ENCODE measurements at regions not wholly inside any gene's neighbourhood (a gene's known extent, or its start where the extent isn't known, plus 50 kb on each side); places are given as distances from the start of the nearest gene placed in this dataset.
"Not testable (repeated sequence)": the region's sequence is repeated elsewhere in the genome, so short reads cannot be mapped to it uniquely, and the experiment has no call there.

DNA sequence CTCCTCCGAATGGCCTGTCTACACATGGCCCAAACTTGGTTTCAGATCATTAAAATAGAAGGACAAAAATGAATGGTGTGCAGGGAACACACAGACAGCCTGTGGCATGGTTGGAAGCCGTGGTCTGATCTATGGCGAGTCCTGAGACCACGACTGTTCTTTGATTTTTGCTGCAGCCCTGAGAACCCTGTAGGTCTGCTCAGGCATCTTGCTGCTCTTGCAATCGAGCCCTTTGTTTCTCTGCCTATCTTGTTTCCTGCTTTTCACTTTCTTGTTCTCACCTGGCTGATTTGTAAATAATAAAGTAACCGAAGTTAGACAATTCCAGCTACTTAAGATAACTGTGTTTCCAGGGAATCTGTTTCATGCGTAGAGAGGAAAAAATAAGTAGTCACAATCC is 54.1 kb upstream of the NBPF9 start:
- DNase-seq (ENCODE audit: extremely low read depth in 1 of 2, low read depth in 1 of 2): not testable (repeated sequence)

DNA sequence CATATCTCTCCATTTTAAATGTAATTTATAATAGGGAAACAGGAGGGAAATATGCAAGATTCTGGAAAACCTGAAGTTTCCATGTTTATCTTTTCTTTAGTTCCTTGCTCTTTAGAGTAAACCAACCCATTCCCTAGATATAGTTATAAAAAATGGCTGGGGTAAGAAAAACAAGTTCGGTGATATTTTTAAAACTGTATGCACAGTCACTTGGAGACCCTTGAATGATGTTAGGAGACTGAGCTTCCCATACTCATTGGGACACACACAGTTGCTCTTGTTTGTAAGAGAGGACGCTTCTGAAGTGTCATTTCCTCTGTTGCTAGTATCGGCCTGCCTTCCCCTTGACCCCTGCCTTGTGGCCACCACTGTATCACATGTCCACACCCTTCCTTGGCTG is 55.0 kb upstream of the NBPF9 start:
- DNase-seq (ENCODE audit: extremely low read depth in 1 of 2, low read depth in 1 of 2): not testable (repeated sequence)

DNA sequence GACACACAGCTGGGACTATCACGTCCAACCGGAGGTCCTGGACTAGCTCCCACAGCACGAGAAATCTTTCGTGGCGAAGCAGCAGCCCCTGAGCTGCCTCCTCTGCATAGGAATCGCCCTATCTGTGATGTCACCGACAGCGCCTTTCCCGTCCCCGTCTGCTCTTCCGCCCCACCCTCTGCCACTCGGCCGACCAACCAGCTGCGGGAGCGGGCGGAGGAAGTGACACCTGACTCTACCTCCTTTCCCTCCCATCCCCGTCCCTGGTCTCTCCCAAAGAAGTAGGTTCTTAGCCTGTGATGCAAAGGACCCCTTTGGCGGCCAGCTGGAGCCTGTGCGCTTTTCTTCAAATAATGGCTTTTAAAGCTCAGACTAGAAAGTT is 59.7 kb upstream of the NBPF9 start:
- not testable (repeated sequence) for DNase-seq (ENCODE audit: extremely low read depth in 1 of 2, low read depth in 1 of 2)

DNA sequence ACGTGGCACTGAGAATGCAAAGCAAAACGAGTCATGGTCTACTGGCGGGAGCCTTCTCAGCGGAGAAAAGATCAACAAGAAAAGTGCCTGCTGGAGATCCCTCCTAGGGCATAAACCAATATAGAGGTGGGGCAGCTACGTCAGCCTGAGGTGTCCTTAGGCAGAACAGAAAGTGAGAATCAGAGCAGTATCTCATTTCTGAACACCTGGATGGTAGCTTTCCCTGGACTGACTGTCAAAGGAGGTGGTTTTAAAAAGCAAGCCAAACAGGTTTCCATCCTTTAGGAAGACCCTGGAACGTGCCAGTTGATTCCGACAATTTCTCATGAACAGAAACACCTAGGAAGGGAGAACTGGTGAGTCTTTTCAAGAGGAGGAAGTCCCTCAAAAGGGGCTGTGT is 71.4 kb upstream of the NBPF9 start:
- DNase-seq (ENCODE audit: extremely low read depth in 1 of 2, low read depth in 1 of 2): not testable (repeated sequence)

DNA sequence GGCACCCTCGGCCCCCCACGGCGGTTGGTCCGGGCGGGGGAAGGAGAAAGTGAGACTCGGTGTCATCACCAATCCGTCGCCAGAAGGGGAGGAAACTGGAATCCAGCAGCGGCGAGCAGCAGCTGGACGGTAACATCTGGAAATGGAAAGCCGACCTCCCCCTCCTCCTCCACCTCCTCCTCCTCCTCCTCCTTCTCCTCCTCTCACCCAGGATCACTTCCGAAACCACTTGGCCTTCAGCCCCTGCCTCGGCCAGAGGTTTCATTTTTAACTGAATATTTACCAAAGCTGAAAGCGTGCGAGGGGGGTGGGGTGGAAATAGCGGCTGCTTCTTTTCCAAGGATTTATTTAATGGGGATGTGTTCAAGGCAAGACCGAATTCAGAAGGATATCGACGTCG is 72.5 kb upstream of the NBPF9 start:
- DNase-seq (ENCODE audit: extremely low read depth in 1 of 2, low read depth in 1 of 2): not testable (repeated sequence)

DNA sequence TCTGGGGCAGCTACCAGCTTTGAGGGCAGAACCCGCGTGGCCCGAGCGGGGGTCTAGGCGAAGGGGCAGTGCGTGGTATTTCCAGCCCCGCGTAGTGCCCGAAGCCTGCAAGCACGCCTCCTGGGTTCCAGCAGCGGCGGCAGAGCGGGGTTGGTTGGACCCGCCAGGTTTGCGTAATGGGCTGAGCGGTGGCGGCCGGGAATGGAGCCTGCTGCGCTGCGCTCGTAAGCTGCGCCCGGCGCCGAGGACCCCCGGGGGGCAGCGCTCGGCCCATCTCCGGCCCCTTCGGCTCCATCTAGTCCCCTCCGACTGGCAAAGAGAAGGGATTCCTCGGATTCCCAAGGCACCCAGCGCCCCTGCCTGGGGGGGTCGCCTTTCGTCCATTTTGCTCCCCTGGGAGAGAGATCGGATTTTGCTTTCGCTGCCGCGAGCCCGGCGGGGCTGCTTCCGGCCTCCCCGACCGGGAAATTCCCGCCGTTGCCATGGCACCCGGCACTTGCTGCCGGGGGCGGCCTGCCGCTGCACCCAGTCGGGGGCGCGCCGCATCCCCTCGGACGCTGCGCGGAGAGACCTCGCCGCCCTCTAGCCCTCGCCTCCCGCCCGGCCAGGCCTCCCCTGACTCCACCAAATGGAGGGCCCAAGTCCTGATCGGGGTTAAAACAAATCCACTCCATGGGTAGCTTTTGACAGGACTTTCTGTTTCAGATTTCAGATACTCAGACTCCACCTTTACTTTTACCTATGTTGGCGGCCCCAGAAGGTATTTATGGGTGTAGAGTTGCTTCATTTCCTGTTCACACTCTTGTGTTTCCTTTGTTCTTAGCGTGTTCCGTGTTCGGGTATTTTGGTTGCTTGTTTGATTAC is 73.3 kb upstream of the NBPF9 start:
- peak; percentile 16 to 41 for DNase-seq (ENCODE audit: extremely low read depth in 1 of 2, low read depth in 1 of 2)

DNA sequence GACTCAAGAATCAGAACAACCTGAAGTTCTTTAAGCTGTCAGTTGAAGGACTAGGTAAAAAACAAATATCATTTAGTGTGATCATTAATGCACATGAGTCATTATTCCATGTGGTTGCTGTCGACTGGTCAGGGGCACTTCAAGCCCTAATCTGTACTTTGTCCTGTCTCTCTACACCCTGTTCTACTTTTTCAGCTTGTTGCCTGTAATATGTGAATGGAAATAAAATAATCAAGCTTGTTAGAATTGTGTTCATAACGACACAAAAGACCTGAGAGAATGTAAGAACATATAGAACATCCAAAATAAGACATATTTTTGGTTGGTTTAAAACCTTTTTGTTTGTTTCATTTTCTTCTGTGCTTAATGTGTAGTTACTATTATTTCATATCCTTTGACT is 87.4 kb upstream of the NBPF9 start:
- DNase-seq (ENCODE audit: extremely low read depth in 1 of 2, low read depth in 1 of 2): not testable (repeated sequence)

DNA sequence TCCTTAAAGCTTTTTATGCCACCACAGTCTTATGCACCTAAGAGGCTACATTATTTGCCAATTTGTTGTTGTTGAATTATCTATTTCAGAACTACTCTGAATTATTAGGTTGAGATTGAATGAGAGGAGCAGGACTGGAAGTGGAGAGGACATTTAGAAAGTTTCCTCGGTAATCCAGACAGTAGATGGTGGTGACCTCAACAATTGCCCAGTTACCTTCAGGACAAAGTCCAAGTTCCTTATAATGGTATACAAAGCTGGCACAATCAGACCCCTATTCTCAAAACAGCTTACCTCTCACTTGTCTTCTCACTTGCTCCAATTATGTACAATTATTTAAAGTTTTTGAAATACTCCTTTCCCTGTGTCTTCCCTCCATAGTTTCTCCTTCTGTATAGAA is 93.3 kb upstream of the NBPF9 start:
- not testable (repeated sequence) for DNase-seq (ENCODE audit: extremely low read depth in 1 of 2, low read depth in 1 of 2)

DNA sequence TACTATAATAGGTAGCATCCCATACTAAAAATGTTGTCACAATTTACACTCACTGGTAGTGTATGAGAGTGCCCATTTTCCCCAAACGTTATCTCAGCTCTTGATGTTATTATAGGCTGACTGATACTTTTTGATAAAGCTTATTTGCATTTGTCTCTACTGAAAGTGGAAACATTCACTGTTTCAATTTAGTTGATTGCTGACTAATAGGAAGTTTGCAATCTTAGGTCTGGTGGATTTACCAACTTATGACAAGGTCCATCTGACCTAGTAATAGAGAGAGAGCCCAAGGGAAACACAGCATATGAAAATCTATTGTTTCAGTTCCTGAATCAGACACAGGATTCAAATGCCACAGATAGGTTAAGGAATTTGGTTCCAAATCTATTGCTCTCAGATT is 97.2 kb upstream of the NBPF9 start:
- DNase-seq (ENCODE audit: extremely low read depth in 1 of 2, low read depth in 1 of 2): not testable (repeated sequence)

DNA sequence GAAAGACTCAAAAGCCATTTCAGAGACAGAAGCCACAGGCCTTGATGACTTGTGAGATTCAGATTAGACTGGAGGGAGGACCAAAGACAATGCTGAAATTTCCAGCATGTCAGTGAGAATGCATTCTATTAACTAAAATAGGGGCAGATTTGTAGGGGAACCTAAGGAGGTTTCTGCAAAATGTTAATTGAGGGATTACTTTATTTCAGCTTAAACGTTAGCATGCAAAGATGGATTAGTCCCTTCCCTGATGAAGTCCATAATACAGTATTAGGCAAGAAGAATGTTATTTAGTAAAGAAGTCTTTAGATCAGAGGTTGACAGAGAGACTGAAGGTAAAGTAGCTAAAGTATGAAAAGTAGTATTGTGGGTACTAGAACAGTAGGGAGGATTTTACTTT is 98.9 kb upstream of the NBPF9 start:
- not testable (repeated sequence) for DNase-seq (ENCODE audit: extremely low read depth in 1 of 2, low read depth in 1 of 2)

DNA sequence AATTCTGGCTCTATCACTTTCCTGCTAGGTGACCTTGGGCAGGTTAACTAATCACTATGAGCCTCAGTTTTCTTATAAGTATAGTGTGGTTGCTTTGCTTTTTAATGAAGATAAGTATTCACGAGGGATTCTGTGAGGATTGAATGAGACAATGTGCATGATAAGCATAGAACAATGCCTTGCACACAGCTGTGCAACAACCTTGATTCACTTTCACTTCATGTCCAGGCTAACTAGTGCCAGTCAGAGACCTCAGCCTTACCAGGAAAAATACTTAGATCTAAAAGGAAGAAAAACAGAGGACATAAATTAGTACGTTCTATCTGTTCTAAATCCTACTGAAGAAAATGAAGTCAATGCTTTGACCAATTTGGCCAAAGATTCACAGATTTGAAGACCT is 101.0 kb upstream of the NBPF9 start:
- not testable (repeated sequence) for DNase-seq (ENCODE audit: extremely low read depth in 1 of 2, low read depth in 1 of 2)

DNA sequence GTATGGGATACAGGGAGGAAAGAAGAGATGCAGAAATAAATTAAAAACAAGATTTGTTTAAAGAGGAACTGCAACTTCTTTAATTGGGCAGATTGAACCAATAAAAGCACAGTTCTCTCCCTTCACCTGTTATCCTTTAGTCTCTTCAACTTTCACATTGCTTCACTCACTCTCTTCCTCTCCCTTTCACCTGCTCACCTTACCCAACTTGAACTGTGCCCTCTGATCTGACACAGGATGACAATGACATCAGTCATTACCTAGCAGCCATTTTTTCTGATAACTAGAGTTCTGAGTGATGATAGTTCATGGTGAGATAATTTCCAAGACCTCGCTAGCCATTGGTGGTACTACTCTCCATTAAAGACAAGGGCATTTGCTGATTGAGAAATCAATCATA is 105.5 kb upstream of the NBPF9 start:
- DNase-seq (ENCODE audit: extremely low read depth in 1 of 2, low read depth in 1 of 2): not testable (repeated sequence)

DNA sequence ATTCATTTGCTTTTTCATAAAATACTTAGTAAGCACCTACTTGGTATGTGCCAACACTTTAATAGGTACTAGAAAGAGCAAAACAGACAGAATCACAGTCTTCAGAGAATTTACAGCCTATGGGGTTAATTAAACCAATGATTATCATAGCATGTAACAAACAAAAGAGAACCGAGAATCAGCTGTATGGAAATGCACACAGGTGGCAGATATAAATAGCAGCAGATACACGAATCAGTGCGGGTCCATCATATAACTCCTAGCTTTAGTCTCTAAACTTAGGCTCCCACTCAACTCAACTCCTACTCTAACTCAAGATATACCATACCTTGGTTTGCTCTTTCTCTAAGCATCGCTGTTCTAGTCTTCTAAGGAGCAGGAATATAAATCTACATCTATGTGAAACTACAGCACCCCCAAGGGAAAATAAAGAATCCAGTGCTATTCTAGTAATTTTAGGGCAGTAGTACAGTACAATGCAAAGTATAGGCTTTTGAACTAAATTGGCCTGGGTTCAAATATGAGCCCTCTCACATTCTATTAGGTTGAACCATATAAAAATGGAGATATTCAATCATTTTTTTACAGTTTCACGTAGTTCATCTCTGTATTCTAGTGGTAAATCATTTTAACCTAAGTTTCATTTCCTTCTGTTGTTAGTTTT is 108.5 kb upstream of the NBPF9 start:
- not testable (repeated sequence) for DNase-seq (ENCODE audit: extremely low read depth in 1 of 2, low read depth in 1 of 2)

DNA sequence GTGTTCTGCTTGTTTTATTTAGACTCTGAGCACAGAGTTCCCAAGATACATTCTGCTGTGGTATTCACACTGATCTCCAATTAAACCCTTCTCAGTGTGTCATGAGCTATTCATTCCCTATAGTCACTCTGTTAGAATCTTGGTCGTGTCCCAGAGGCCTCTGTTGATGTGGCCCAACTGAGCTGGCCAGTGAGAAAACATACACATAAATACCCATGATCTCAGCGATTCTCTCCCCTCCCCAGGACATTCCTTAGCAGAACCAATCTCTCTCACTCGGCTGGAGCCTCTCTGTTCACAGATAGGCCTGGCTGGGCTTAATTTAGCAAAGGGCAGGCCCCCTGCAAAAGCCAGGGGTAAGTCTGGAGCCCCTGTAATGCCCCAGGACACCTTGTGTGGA is 109.6 kb upstream of the NBPF9 start:
- DNase-seq (ENCODE audit: extremely low read depth in 1 of 2, low read depth in 1 of 2): not testable (repeated sequence)

DNA sequence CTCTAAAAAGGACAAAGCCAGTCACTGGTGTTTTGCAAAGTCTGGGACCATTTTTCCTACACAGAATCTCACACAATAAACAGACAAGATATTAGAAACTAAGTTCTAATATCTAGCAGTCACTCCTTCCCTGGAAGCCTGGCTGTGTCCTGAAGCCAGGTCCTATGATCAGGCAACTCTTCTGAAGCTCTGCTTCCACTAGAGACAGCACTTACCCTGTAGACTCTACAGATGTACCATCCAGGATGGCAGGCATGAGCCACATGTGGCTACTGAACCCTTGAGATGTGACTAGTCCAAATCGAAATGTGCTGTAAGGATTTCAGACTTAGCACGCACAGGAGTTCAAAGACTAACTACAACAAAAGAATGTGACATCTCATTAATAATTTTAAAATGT is 110.3 kb upstream of the NBPF9 start:
- DNase-seq (ENCODE audit: extremely low read depth in 1 of 2, low read depth in 1 of 2): not testable (repeated sequence)

DNA sequence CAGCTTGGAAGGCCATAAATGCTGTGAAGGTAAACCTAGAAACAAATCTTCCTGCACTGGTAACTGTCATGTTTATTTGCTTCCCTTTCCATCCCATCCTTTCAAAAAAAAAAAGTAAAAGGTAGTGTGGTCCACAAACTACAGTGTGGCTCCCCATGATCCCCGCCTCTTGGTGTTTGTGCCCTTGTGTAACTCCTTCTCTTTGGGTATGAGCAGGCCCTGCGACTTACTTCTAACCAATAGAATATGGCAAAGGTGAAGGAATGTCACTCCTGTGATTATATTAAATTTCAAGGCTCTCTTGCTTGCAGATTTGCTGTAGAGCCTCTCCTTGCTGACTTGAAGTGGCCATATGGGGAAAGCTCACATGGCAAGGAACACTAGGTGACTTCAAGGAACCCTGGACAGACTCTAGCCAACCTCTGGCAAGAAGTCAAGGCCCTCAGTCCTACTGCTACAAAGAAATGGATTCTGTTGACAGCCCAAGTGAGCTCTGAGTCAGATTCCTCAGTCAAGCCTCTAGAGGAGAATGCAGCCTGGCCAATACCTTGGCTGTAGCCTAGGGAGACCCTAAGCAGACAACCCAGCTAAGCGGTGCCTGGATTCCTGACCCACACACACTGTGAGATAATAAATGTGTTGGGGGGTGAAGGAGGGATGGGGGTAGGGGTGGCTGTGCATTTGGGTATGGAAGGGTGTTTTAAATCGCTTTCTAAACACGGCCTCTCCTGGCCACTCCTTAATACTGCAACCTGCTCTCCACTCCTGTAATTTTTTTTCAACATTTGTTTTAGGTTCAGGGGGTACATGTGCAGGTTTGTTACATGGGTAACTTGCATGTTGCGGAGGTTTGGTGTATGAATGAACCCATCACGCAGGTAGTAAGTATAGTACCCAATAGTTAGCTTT is 115.0 kb upstream of the NBPF9 start:
- not testable (repeated sequence) for DNase-seq (ENCODE audit: extremely low read depth in 1 of 2, low read depth in 1 of 2)

DNA sequence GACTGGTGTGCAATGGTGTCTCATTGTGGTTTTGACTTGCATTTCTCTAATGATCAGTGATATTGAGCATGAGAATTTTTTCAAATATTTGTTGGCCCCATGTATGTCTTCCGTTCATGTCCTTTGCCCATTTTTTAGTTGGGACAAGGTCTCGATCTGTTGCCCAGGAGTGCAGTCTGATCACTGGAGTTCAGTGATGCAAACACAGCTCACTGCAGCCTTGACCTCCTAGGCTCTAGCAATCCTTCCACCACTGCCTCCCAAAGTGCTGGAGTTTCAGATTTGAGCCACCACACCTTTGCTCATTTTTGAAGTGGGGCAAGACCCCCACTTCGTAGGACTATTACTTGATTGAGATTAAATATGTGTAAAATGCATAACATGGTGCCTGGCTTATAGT is 116.2 kb upstream of the NBPF9 start:
- not testable (repeated sequence) for DNase-seq (ENCODE audit: extremely low read depth in 1 of 2, low read depth in 1 of 2)

DNA sequence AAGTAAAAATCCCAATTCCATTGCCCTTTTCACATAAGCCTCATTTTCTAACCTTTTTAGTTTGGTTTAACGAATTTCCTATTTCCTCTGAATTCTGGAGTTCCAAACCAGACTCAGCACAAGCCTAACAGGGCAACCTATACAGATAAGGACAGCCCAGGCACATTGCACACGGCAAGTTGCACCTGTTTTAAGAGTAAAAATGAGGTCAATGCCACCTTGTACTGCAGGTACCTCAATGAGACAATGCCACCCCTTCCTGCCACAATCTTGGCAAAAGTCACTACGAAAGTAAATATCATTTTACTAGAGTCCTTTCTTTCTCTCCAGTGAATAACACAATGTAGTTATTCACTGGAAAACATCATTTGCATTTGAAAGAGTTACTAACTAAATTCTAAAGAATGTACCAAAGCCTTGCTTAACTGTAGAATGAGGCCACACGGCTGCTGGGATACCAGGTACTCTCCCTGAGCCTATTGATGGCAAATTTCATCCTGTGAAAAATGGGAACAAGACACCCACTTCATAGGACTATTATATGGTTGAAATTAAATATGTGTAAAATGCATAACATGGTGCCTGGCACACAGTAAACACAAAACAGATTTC is 117.2 kb upstream of the NBPF9 start:
- DNase-seq (ENCODE audit: extremely low read depth in 1 of 2, low read depth in 1 of 2): not testable (repeated sequence)

DNA sequence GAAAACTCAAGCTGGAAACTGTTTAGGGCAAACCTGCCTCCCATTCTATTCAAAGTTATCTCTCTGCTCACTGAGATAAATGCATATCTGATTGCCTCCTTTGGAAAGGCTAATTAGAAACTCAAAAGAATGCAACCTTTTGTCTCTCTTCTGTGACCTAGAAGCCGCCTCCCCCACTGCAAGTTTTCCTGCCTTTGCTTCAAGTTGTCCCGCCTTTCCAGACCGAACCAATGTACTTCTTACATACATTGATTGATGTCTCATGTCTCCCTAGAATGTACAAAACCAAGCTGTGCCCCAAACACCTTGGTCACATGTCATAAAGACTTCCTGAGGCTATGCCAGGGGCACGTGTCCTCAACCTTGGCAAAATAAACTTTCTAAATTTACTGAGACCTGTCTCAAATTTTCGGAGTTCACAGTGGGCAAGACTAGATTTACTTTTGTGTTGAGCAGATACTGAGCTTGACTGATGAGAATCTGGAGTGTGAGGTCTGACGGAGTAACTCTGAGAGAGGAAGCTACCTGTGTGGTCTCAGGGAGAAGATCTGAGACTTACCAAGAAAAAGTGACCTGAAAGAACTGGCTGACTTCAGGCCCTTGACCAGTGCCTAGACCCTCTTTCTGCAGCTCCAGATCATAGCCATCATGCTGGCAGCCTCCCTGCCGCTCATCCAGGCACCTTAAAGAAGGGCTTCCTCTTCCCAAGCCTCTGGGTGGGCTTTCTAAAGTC is 124.7 kb upstream of the NBPF9 start:
- not testable (repeated sequence) for DNase-seq (ENCODE audit: extremely low read depth in 1 of 2, low read depth in 1 of 2)

All from stimulated activated CD8-positive, alpha-beta memory T cell treated with anti-CD3 and anti-CD28 coated beads, Interleukin-7, amount 100 ng/mL, for 48 hours (primary cell).